Heart left ventricle (tissue), 16 donors: ENCODE measurements at regions not wholly inside any gene's neighbourhood (a gene's known extent, or its start where the extent isn't known, plus 50 kb on each side); places are given as distances from the start of the nearest gene placed in this dataset.

Source experiments
- ATAC-seq, 4 donors: fragments of 200-7000 bp; cut with Tn5 transposase; one replicate each; pipeline ENCODE4 v1.9.1; 2020 to 2022; ENCODE audit warnings: moderate library complexity in 4 of 4, mild to moderate bottlenecking in 3 of 4, moderate number of reproducible peaks in 1 of 4
- DNase-seq, 5 donors: peaks; one replicate each; pipeline ENCODE4 v3.0.0-alpha.2; 2020
- H3K27ac ChIP-seq, 12 donors: fragments of 200-600 bp; sonication (generic) in 4 of 12; one replicate each; pipeline versions ENCODE4 v1.5.0 to v1.8.0; 2016 to 2022; ENCODE audit warnings: mild to moderate bottlenecking in 2 of 12
- H3K27me3 ChIP-seq, 9 donors: fragments of 200-600 bp; sonication (generic) in 2 of 9; one replicate each; pipeline versions ENCODE4 v1.5.1 to v1.8.0; 2016 to 2022; ENCODE audit warnings: mild to moderate bottlenecking in 3 of 9
- H3K36me3 ChIP-seq, 9 donors: fragments of 200-600 bp; sonication (generic) in 2 of 9; one replicate each; pipeline versions ENCODE4 v1.5.0 to v1.8.0; 2018 to 2022; ENCODE audit warnings: mild to moderate bottlenecking in 2 of 9
- H3K4me1 ChIP-seq, 12 donors: fragments of 200-600 bp; sonication (generic) in 4 of 12; one replicate each; pipeline versions ENCODE4 v1.5.0 to v1.8.0; 2016 to 2022; ENCODE audit warnings: mild to moderate bottlenecking in 3 of 12
- H3K4me3 ChIP-seq, 12 donors: fragments of 200-600 bp; sonication (generic) in 4 of 12; one replicate each; pipeline versions ENCODE4 v1.5.0 to v1.8.0; 2017 to 2022; ENCODE audit warnings: mild to moderate bottlenecking in 9 of 12, moderate library complexity in 4 of 12
- H3K9me3 ChIP-seq, 12 donors: fragments of 200-600 bp; sonication (generic) in 4 of 12; one replicate each; pipeline versions ENCODE4 v1.5.0 to v1.8.0; 2016 to 2022; ENCODE audit warnings: mild to moderate bottlenecking in 1 of 12
- CTCF ChIP-seq, 12 donors: fragments of 200-600 bp; sonication (generic) in 4 of 12; IDR thresholded peaks; one replicate each; pipeline versions ENCODE4 v1.5.0 to v1.8.0; 2018 to 2022; ENCODE audit warnings: antibody characterized with exemption in 12 of 12, mild to moderate bottlenecking in 5 of 12
- POLR2A ChIP-seq, 2 donors: fragments of 450-650 bp; IDR thresholded peaks; one replicate each; pipeline ENCODE4 v1.6.1; 2017; ENCODE audit warnings: antibody characterized with exemption in 2 of 2, mild to moderate bottlenecking in 2 of 2, moderate library complexity in 2 of 2
- WGBS, 4 donors: extraction: QIAGEN DNeasy Blood & Tissue Kit in 2 of 4; methylation state at CpG; one replicate each; pipeline versions ENCODE4 v1.1.5 to v1.1.7; 2013 to 2018; 5-methylcytosine and 5-hydroxymethylcytosine counted together
- intact Hi-C, 10 donors: fragments of 100-400 bp; cut with DNase I; formaldehyde crosslinking; loops; one replicate each; pipeline versions ENCODE4 v1.11.1 to v1.14.2; 2022
- donor health status: ischemic (EF 13 %, LVEDD 7.1; RV severe dilation, severe dysfunction).
- donor health status: healthy with polysubstance abuse.
- donor health status: DM: no; HTN: yes; CAD: no.
- donor health status: DM: no; HTN: no; CAD: no.
- donor health status: ischemic (EF 25% LVEDD 6.9; RV normal size, moderate dysfunction).
- donor health status: ischemic (EF 25% LVEDD 5.7; RV mildly dilated, moderate dysfunction).
- donor health status: healthy.
- donor health status: DM: yes; HTN: yes; CAD: no.
- donor health status: ischemic (EF 35%, LVEDD 5.7; RV mildly dilated, moderate dysfunction).
- donor health status: nonischemic (EF 11% LVEDD 7.7; RV severe dilation, severe dysfunction).
- donor health status: DM: yes; HTN: yes; CAD: no.
- donor health status: PGD.
- donor health status: ischemic (EF 29% LVEDD 5.4; RV normal size, mild dysfunction).
- donor health status: nonischemic (EF 23%, LVEDD 6.1; RV moderate dilation, normal function).

GRCh38 chr4:1514612-1515011 is 108.4 kb upstream of the NKX1-1 start:
- no peak overlapping the region for H3K4me3 ChIP-seq
- H3K9me3 ChIP-seq: no peaks in the 10 kb centered on the region
- DNase-seq (no peak), ATAC-seq (no peak)
- 39 to 83% (median 70%) methylated on average over 3 of the region's 3 CpGs for whole genome bisulfite sequencing, 4 donors
- no peaks in the 10 kb centered on the region for H3K36me3 ChIP-seq
- H3K4me1 ChIP-seq: peaks cover 0 to 16% (median 0%) of the 10 kb centered on the region in 12 donors
- no peak overlapping the region for H3K27ac ChIP-seq
- intact Hi-C loops: loop anchor here in 8 of 10 donors (2.0 to 5.0 kb wide), 3 partner anchors 147 to 158 kb away; no protein-coding TSS in a partner anchor
- H3K27me3 ChIP-seq: peaks cover 0 to 60% (median 19%) of the 10 kb centered on the region in 9 donors
- TF ChIP-seq CTCF (IDR thresholded peaks at IDR 0.05) (no peak), POLR2A (IDR thresholded peaks at IDR 0.05) (no peak)

- TF ChIP-seq CTCF (IDR thresholded peaks at IDR 0.05): no peak
- no peak for TF ChIP-seq POLR2A (IDR thresholded peaks at IDR 0.05)
- Histone ChIP-seq H3K27me3 (peaks cover 0 to 57% (median 19%) of the 10 kb centered on the region in 9 donors), H3K9me3 (no peaks in the 10 kb centered on the region), H3K36me3 (no peaks in the 10 kb centered on the region), H3K4me1 (peaks cover 0 to 16% (median 0%) of the 10 kb centered on the region in 12 donors), H3K27ac (no peak overlapping the region), H3K4me3 (no peak overlapping the region)
- WGBS, 4 donors: 68 to 86% (median 81%) methylated on average over 4 of the region's 4 CpGs
- ATAC-seq (no peak), DNase-seq (no peak)
- intact Hi-C loops: loop anchor here in 9 of 10 donors (2.0 to 5.0 kb wide), 3 partner anchors 147 to 157 kb away; no protein-coding TSS in a partner anchor
Observed at GRCh38 chr4:1513936-1514483, 107.8 kb upstream of the NKX1-1 start.

- peaks cover 2 to 55% (median 19%) of the 10 kb centered on the region in 9 donors for H3K27me3 ChIP-seq
- H3K9me3 ChIP-seq: no peaks in the 10 kb centered on the region
- intact Hi-C loops: loop anchor here in 8 of 10 donors (2.0 to 5.0 kb wide), 3 partner anchors 146 to 156 kb away; no protein-coding TSS in a partner anchor
Observed at GRCh38 chr4:1512738-1513660, 106.8 kb upstream of the NKX1-1 start.

More at GRCh38 chr4:1512738-1513660, 106.8 kb upstream of the NKX1-1 start:
- peak overlapping the region in 2 of 12 donors; percentile 5 to 33 for H3K27ac ChIP-seq
- peak in 3 of 4 donors; percentile 47 to 75 (median 56) for ATAC-seq
- WGBS, 4 donors: 9 to 12% (median 11%) methylated on average over 36 to 77 of the region's 78 CpGs
- TF ChIP-seq CTCF (IDR thresholded peaks at IDR 0.05): peak; percentile 35 to 83 (median 58)
- TF ChIP-seq POLR2A (IDR thresholded peaks at IDR 0.05): no peak
- peaks cover 0 to 16% (median 0%) of the 10 kb centered on the region in 12 donors for H3K4me1 ChIP-seq
- H3K4me3 ChIP-seq: peak overlapping the region in 8 of 12 donors; percentile 2 to 48 (median 31)
- no peaks in the 10 kb centered on the region for H3K36me3 ChIP-seq
- DNase-seq: peak in 3 of 5 donors; percentile 30 to 67 (median 36)
